HL-60 (cell line): ENCODE measurements at regions not wholly inside any gene's neighbourhood (a gene's known extent, or its start where the extent isn't known, plus 50 kb on each side); places are given as distances from the start of the nearest gene placed in this dataset.

Source experiments
- DNase-seq, 2 experiments: peaks; one replicate each; pipeline ENCODE4 v3.0.0-alpha.2; 2010 to 2020; ENCODE audit warnings: low read depth in 1 of 2, low spot score in 1 of 2
- H3K27ac ChIP-seq: fragments of 250-450 bp; sonication (Bioruptor Pico); replicated peaks from 2 replicates; pipeline ENCODE4 v1.5.1; 2020; ENCODE audit warnings: mild to moderate bottlenecking, moderate library complexity
- H3K27me3 ChIP-seq: fragments of 250-450 bp; sonication (Bioruptor Pico); 2 replicates; pipeline ENCODE4 v1.5.1; 2021; ENCODE audit warnings: mild to moderate bottlenecking, moderate library complexity; ENCODE audit not compliant: insufficient read depth, poor library complexity, severe bottlenecking
- H3K4me3 ChIP-seq: replicated peaks from 2 replicates; pipeline ENCODE4 v1.5.1; 2011; ENCODE audit warnings: mild to moderate bottlenecking, control low read depth, low read length; ENCODE audit not compliant: insufficient read depth
- CTCF ChIP-seq: IDR thresholded peaks from one replicate; pipeline ENCODE4 v1.5.1; 2011; ENCODE audit warnings: low read length, control low read depth, inconsistent platforms; ENCODE audit not compliant: insufficient read depth
- GABPA ChIP-seq: IDR thresholded peaks from 2 replicates; pipeline ENCODE4 v1.6.1; 2012; ENCODE audit warnings: low read depth
- POLR2AphosphoS5 ChIP-seq: IDR thresholded peaks from 2 replicates; pipeline ENCODE4 v1.6.1; 2012; ENCODE audit warnings: low read depth
- REST ChIP-seq: IDR thresholded peaks from 2 replicates; pipeline ENCODE4 v1.6.1; 2012; ENCODE audit warnings: low read depth; ENCODE audit not compliant: insufficient replicate concordance
- SPI1 ChIP-seq: IDR thresholded peaks from 2 replicates; pipeline ENCODE4 v1.6.1; 2012; ENCODE audit warnings: low read depth, mild to moderate bottlenecking, borderline replicate concordance

- no peak for DNase-seq
- Histone ChIP-seq H3K27ac (no peak overlapping the region), H3K27me3 (peaks cover 2% of the 10 kb centered on the region), H3K4me3 (no peak overlapping the region)
- TF ChIP-seq REST (no peak), POLR2AphosphoS5 (no peak)
Observed at GRCh38 chr9:75410405-75410804, 322.1 kb downstream of the OSTF1 start.

GRCh38 chr9:75414371-75415160 lies 326.3 kb downstream of the OSTF1 start:
- DNase-seq, result no peak
- no peak overlapping the region for H3K27ac ChIP-seq
- H3K27me3 ChIP-seq, result peaks cover 2% of the 10 kb centered on the region
- no peak for TF ChIP-seq SPI1
- TF ChIP-seq POLR2AphosphoS5, result no peak
- no peak for TF ChIP-seq GABPA
- TF ChIP-seq REST, result no peak
- TF ChIP-seq CTCF, result no peak
- H3K4me3 ChIP-seq, result no peak overlapping the region

- H3K4me3 ChIP-seq, result no peak overlapping the region
- DNase-seq, result no peak
- H3K27ac ChIP-seq, result no peak overlapping the region
- H3K27me3 ChIP-seq, result peaks cover 2% of the 10 kb centered on the region
- TF ChIP-seq SPI1 (no peak), POLR2AphosphoS5 (no peak), REST (no peak)
Observed at GRCh38 chr9:75417471-75417870, 329.2 kb downstream of the OSTF1 start.

GRCh38 chr9:75418518-75418917 lies 330.2 kb downstream of the OSTF1 start:
- no peak for DNase-seq
- no peak for TF ChIP-seq REST
- no peak for TF ChIP-seq SPI1
- TF ChIP-seq POLR2AphosphoS5, result no peak
- no peak for TF ChIP-seq CTCF
- no peak for TF ChIP-seq GABPA
- H3K27me3 ChIP-seq, result peaks cover 2% of the 10 kb centered on the region
- H3K4me3 ChIP-seq, result no peak overlapping the region
- no peak overlapping the region for H3K27ac ChIP-seq
